Neural cell (in vitro differentiated cells): ENCODE measurements at regions not wholly inside any gene's neighbourhood (a gene's known extent, or its start where the extent isn't known, plus 50 kb on each side); places are given as distances from the start of the nearest gene placed in this dataset.

Experiments
- H2AFZ ChIP-seq: fragments of 200-600, 300-800 bp; sonication (generic), shearing (Covaris generic); 2 replicates; pipeline ENCODE4 v1.6.0; 2014; ENCODE audit warnings: low read depth, mild to moderate bottlenecking, antibody characterized with exemption, low read length, moderate library complexity
- H3F3A ChIP-seq: fragments of 200-600 bp; shearing (Covaris generic); 2 replicates; pipeline ENCODE4 v1.6.1; 2016; ENCODE audit warnings: mild to moderate bottlenecking, moderate library complexity, mixed read lengths, antibody characterized with exemption, low read length; ENCODE audit not compliant: insufficient read depth, poor library complexity, severe bottlenecking
- H3K27ac ChIP-seq: fragments of 200-600, 300-800 bp; sonication (generic), shearing (Covaris generic); 2 replicates; pipeline ENCODE4 v1.5.1; 2014; ENCODE audit warnings: mild to moderate bottlenecking, low read length, moderate library complexity
- H3K27me3 ChIP-seq: fragments of 300-800, 200-600 bp; sonication (generic), shearing (Covaris generic); 2 replicates; pipeline ENCODE4 v1.6.0; 2014; ENCODE audit warnings: mild to moderate bottlenecking, low read depth, low read length, moderate library complexity; ENCODE audit not compliant: insufficient read depth
- H3K36me3 ChIP-seq: fragments of 300-800, 200-600 bp; sonication (generic), shearing (Covaris generic); 2 replicates; pipeline ENCODE4 v1.5.1; 2014; ENCODE audit warnings: mild to moderate bottlenecking, antibody characterized with exemption, low read length, moderate library complexity; ENCODE audit not compliant: insufficient read depth
- H3K4me2 ChIP-seq: fragments of 300-800, 200-600 bp; sonication (generic), shearing (Covaris generic); 2 replicates; pipeline ENCODE4 v1.6.0; 2014; ENCODE audit warnings: mild to moderate bottlenecking, low read length
- H3K4me3 ChIP-seq: fragments of 300-800, 200-600 bp; sonication (generic), shearing (Covaris generic); 2 replicates; pipeline ENCODE4 v1.5.1; 2014; ENCODE audit warnings: mild to moderate bottlenecking, low read length, moderate library complexity
- H3K79me2 ChIP-seq: fragments of 200-600 bp; shearing (Covaris generic); replicated peaks from 2 replicates; pipeline ENCODE4 v1.6.0; 2014; ENCODE audit warnings: mild to moderate bottlenecking, low read length, moderate library complexity; ENCODE audit not compliant: insufficient read depth
- H3K9ac ChIP-seq: fragments of 300-800, 200-600 bp; sonication (generic), shearing (Covaris generic); 2 replicates; pipeline ENCODE4 v1.6.1; 2016; ENCODE audit warnings: mild to moderate bottlenecking, low read length, mixed read lengths
- H3K9me2 ChIP-seq: fragments of 200-600 bp; shearing (Covaris generic); 2 replicates; pipeline ENCODE4 v1.6.1; 2016; ENCODE audit warnings: mild to moderate bottlenecking, low read length, mixed read lengths; ENCODE audit not compliant: insufficient read depth
- H3K9me3 ChIP-seq: fragments of 200-600, 300-800 bp; sonication (generic), shearing (Covaris generic); 2 replicates; pipeline ENCODE4 v1.6.1; 2016; ENCODE audit warnings: mild to moderate bottlenecking, mixed run types, low read length, moderate library complexity, mixed read lengths
- H4K20me1 ChIP-seq: fragments of 200-600 bp; shearing (Covaris generic); 2 replicates; pipeline ENCODE4 v1.6.1; 2016; ENCODE audit warnings: mild to moderate bottlenecking, mixed run types; ENCODE audit not compliant: insufficient read depth
- CTCF ChIP-seq: fragments of 450-650 bp; IDR thresholded peaks from 2 replicates; pipeline ENCODE4 v1.5.1; 2014; ENCODE audit warnings: antibody characterized with exemption, mild to moderate bottlenecking, moderate library complexity; ENCODE audit not compliant: poor library complexity, severe bottlenecking
- EP300 ChIP-seq: fragments of 450-650 bp; conservative IDR thresholded peaks from 2 replicates; pipeline ENCODE4 v1.6.1; 2014; ENCODE audit warnings: antibody characterized with exemption, mild to moderate bottlenecking, moderate library complexity; ENCODE audit not compliant: poor library complexity, severe bottlenecking
- EZH2 ChIP-seq: fragments of 200-600, 300-800 bp; shearing (Covaris generic), sonication (generic); IDR thresholded peaks from 2 replicates; pipeline ENCODE4 v1.6.1; 2014; ENCODE audit warnings: antibody characterized with exemption, low read length, borderline replicate concordance, mild to moderate bottlenecking; ENCODE audit not compliant: insufficient read depth, poor library complexity, severe bottlenecking
- MXI1 ChIP-seq: fragments of 450-650 bp; conservative IDR thresholded peaks from 2 replicates; pipeline ENCODE4 v1.6.1; 2014; ENCODE audit warnings: antibody characterized with exemption, mild to moderate bottlenecking; ENCODE audit not compliant: poor library complexity, severe bottlenecking
- POLR2AphosphoS5 ChIP-seq: IDR thresholded peaks from 2 replicates; pipeline ENCODE4 v1.6.1; 2012
- RAD21 ChIP-seq: fragments of 450-650 bp; conservative IDR thresholded peaks from 2 replicates; pipeline ENCODE4 v1.6.1; 2014; ENCODE audit warnings: antibody characterized with exemption, mild to moderate bottlenecking, moderate library complexity
- REST ChIP-seq: IDR thresholded peaks from 2 replicates; pipeline ENCODE4 v1.6.1; 2012; ENCODE audit warnings: borderline replicate concordance
- SMC3 ChIP-seq: fragments of 450-650 bp; conservative IDR thresholded peaks from 2 replicates; pipeline ENCODE4 v1.6.1; 2014; ENCODE audit warnings: antibody characterized with exemption, mild to moderate bottlenecking, moderate library complexity; ENCODE audit not compliant: poor library complexity
- TAF1 ChIP-seq: IDR thresholded peaks from 2 replicates; pipeline ENCODE4 v1.6.1; 2012; ENCODE audit warnings: low read depth

- Histone ChIP-seq H4K20me1 (no peaks in the 10 kb centered on the region), H3K4me2 (no peak overlapping the region), H3K4me3 (no peak overlapping the region), H2AFZ (no peak overlapping the region), H3K36me3 (no peaks in the 10 kb centered on the region), H3K9me3 (no peaks in the 10 kb centered on the region), H3K27me3 (no peaks in the 10 kb centered on the region), H3K79me2 (no peaks in the 10 kb centered on the region), H3F3A (no peaks in the 10 kb centered on the region), H3K27ac (no peak overlapping the region), H3K9me2 (no peaks in the 10 kb centered on the region), H3K9ac (no peak overlapping the region)
- TF ChIP-seq RAD21 (no peak), POLR2AphosphoS5 (no peak), REST (no peak), MXI1 (no peak), EP300 (no peak), SMC3 (no peak), CTCF (no peak), EZH2 (no peak)
Measured at GRCh38 chr5:99105216-99105615, 176.4 kb upstream of the CHD1 start.

- Histone ChIP-seq H3K4me2 (no peak overlapping the region), H3K27ac (no peak overlapping the region), H3K9ac (no peak overlapping the region), H3K27me3 (no peaks in the 10 kb centered on the region), H3K36me3 (no peaks in the 10 kb centered on the region), H3K4me3 (no peak overlapping the region), H2AFZ (no peak overlapping the region), H3K9me3 (no peaks in the 10 kb centered on the region), H3K79me2 (no peaks in the 10 kb centered on the region), H4K20me1 (no peaks in the 10 kb centered on the region), H3K9me2 (no peaks in the 10 kb centered on the region), H3F3A (no peaks in the 10 kb centered on the region)
- TF ChIP-seq SMC3 (peak; percentile 82), CTCF (peak; percentile 73), POLR2AphosphoS5 (no peak), EZH2 (no peak), MXI1 (no peak), REST (no peak), EP300 (no peak), RAD21 (peak; percentile 83), TAF1 (no peak)
Measured at GRCh38 chr5:99104538-99105132, 175.8 kb upstream of the CHD1 start.
